Hepatocyte (in vitro differentiated cells): ENCODE measurements at regions not wholly inside any gene's neighbourhood (a gene's known extent, or its start where the extent isn't known, plus 50 kb on each side); places are given as distances from the start of the nearest gene placed in this dataset.

Source experiments
- DNase-seq: peaks from one replicate; pipeline ENCODE4 v3.0.0-alpha.2; 2016; ENCODE audit warnings: low spot score
- H2AFZ ChIP-seq: fragments of 200-600 bp; sonication (generic); 2 replicates; pipeline ENCODE4 v1.6.0; 2016; ENCODE audit warnings: antibody characterized with exemption, mild to moderate bottlenecking
- H3K27ac ChIP-seq: fragments of 200-600 bp; sonication (generic); 2 replicates; pipeline ENCODE4 v1.5.1; 2016; ENCODE audit warnings: mild to moderate bottlenecking
- H3K27me3 ChIP-seq: fragments of 200-600 bp; sonication (generic); 2 replicates; pipeline ENCODE4 v1.6.1; 2016
- H3K36me3 ChIP-seq: fragments of 200-600 bp; sonication (generic); replicated peaks from 2 replicates; pipeline ENCODE4 v1.5.1; 2016; ENCODE audit warnings: low read depth; ENCODE audit not compliant: insufficient read depth
- H3K4me1 ChIP-seq: fragments of 200-600 bp; sonication (generic); 2 replicates; pipeline ENCODE4 v1.5.1; 2016; ENCODE audit warnings: mild to moderate bottlenecking, moderate library complexity; ENCODE audit not compliant: insufficient read depth
- H3K4me2 ChIP-seq: fragments of 200-600 bp; sonication (generic); 2 replicates; pipeline ENCODE4 v1.6.0; 2016
- H3K4me3 ChIP-seq: fragments of 200-600 bp; sonication (generic); 2 replicates; pipeline ENCODE4 v1.5.1; 2016; ENCODE audit warnings: mild to moderate bottlenecking
- H3K79me2 ChIP-seq: fragments of 200-600 bp; sonication (generic); 2 replicates; pipeline ENCODE4 v1.6.0; 2017; ENCODE audit warnings: mild to moderate bottlenecking
- H3K9me2 ChIP-seq: fragments of 200-600 bp; sonication (generic); replicated peaks from 2 replicates; pipeline ENCODE4 v1.6.0; 2017; ENCODE audit warnings: mild to moderate bottlenecking; ENCODE audit not compliant: insufficient read depth
- H3K9me3 ChIP-seq: fragments of 200-600 bp; sonication (generic); 2 replicates; pipeline ENCODE4 v1.5.1; 2016; ENCODE audit warnings: low read depth, mild to moderate bottlenecking
- H4K20me1 ChIP-seq: fragments of 200-600 bp; sonication (generic); 2 replicates; pipeline ENCODE4 v1.6.0; 2016; ENCODE audit warnings: mild to moderate bottlenecking; ENCODE audit not compliant: insufficient read depth, poor library complexity, severe bottlenecking
- CTCF ChIP-seq: fragments of 200-600 bp; sonication (generic); IDR thresholded peaks from 2 replicates; pipeline ENCODE4 v1.5.1; 2016; ENCODE audit warnings: antibody characterized with exemption, mild to moderate bottlenecking; ENCODE audit not compliant: poor library complexity
- EZH2 ChIP-seq: fragments of 200-600 bp; sonication (generic); IDR thresholded peaks from 2 replicates; pipeline ENCODE4 v1.6.1; 2016; ENCODE audit warnings: antibody characterized with exemption, mild to moderate bottlenecking, borderline replicate concordance
- EZH2phosphoT487 ChIP-seq: fragments of 200-600 bp; sonication (generic); IDR thresholded peaks from one replicate; pipeline ENCODE4 v1.6.1; 2018; ENCODE audit warnings: antibody characterized with exemption, mild to moderate bottlenecking, low read depth, moderate library complexity; ENCODE audit not compliant: unreplicated experiment, severe bottlenecking
- WGBS: methylation state at CpG from one replicate; pipeline ENCODE4 v1.1.6; 2016; ENCODE audit warnings: low lambda C conversion rate; ENCODE audit errors: missing lambda C conversion rate; 5-methylcytosine and 5-hydroxymethylcytosine counted together

- Histone ChIP-seq H3K9me3 (no peaks in the 10 kb centered on the region), H3K79me2 (no peaks in the 10 kb centered on the region), H3K36me3 (no peaks in the 10 kb centered on the region), H3K4me2 (no peak overlapping the region), H3K9me2 (no peaks in the 10 kb centered on the region), H4K20me1 (no peaks in the 10 kb centered on the region), H3K27ac (no peak overlapping the region), H3K4me1 (no peaks in the 10 kb centered on the region), H2AFZ (no peak overlapping the region), H3K27me3 (no peaks in the 10 kb centered on the region), H3K4me3 (no peak overlapping the region)
- TF ChIP-seq CTCF (no peak), EZH2 (no peak), EZH2phosphoT487 (no peak)
- WGBS, result 83% methylated on average over 3 of the region's 3 CpGs
- DNase-seq, result no peak
Observed at GRCh38 chr2:210991107-210991506, 434.7 kb downstream of the CPS1 start.

- H3K4me3 ChIP-seq, result no peak overlapping the region
- H3K4me1 ChIP-seq, result no peaks in the 10 kb centered on the region
- H3K9me2 ChIP-seq, result no peaks in the 10 kb centered on the region
- H2AFZ ChIP-seq, result no peak overlapping the region
- H3K9me3 ChIP-seq, result no peaks in the 10 kb centered on the region
- H3K27me3 ChIP-seq, result no peaks in the 10 kb centered on the region
- DNase-seq, result no peak
- no peak overlapping the region for H3K27ac ChIP-seq
- H3K79me2 ChIP-seq, result no peaks in the 10 kb centered on the region
- H4K20me1 ChIP-seq, result no peaks in the 10 kb centered on the region
- no peak overlapping the region for H3K4me2 ChIP-seq
- TF ChIP-seq EZH2phosphoT487 (no peak), CTCF (no peak), EZH2 (no peak)
- H3K36me3 ChIP-seq, result no peaks in the 10 kb centered on the region
Observed at GRCh38 chr2:210994104-210994503, 437.7 kb downstream of the CPS1 start.

- H3K4me2 ChIP-seq, result no peak overlapping the region
- H3K4me3 ChIP-seq, result no peak overlapping the region
- H3K4me1 ChIP-seq, result no peaks in the 10 kb centered on the region
- peak overlapping the region; percentile 28 for H2AFZ ChIP-seq
- H4K20me1 ChIP-seq, result no peaks in the 10 kb centered on the region
- H3K27me3 ChIP-seq, result no peaks in the 10 kb centered on the region
- no peak overlapping the region for H3K27ac ChIP-seq
- no peaks in the 10 kb centered on the region for H3K79me2 ChIP-seq
- no peaks in the 10 kb centered on the region for H3K9me2 ChIP-seq
- DNase-seq, result no peak
- no peak for TF ChIP-seq CTCF
- TF ChIP-seq EZH2, result no peak
- no peak for TF ChIP-seq EZH2phosphoT487
- H3K9me3 ChIP-seq, result no peaks in the 10 kb centered on the region
- no peaks in the 10 kb centered on the region for H3K36me3 ChIP-seq
Observed at GRCh38 chr2:210997373-210997772, 441.0 kb downstream of the CPS1 start.

GRCh38 chr2:210998334-210998733 is 441.9 kb downstream of the CPS1 start:
- TF ChIP-seq CTCF (no peak), EZH2 (no peak), EZH2phosphoT487 (no peak)
- Histone ChIP-seq H4K20me1 (no peaks in the 10 kb centered on the region), H3K4me3 (no peak overlapping the region), H3K27ac (no peak overlapping the region), H3K9me2 (no peaks in the 10 kb centered on the region), H3K36me3 (no peaks in the 10 kb centered on the region), H3K9me3 (no peaks in the 10 kb centered on the region), H3K4me2 (no peak overlapping the region), H3K4me1 (no peaks in the 10 kb centered on the region), H3K27me3 (no peaks in the 10 kb centered on the region), H3K79me2 (no peaks in the 10 kb centered on the region), H2AFZ (no peak overlapping the region)
- 97% methylated on average over 2 of the region's 2 CpGs for WGBS
- DNase-seq, result no peak
